ENCODE measurements at regions not wholly inside any gene's neighbourhood (a gene's known extent, or its start where the extent isn't known, plus 50 kb on each side); places are given as distances from the start of the nearest gene placed in this dataset.
A peak's percentile ranks its signal among the peaks of the same experiment; 100 is the strongest.

GRCh38 chr10:36634916-36635315 lies 490.5 kb upstream of the ANKRD30A start:
- Histone ChIP-seq H3K27me3 (ENCODE audit: control insufficient read depth, insufficient read depth, low read length) (no peaks in the 10 kb centered on the region), H2AFZ (ENCODE audit: low read length) (no peak overlapping the region), H4K20me1 (ENCODE audit: control insufficient read depth, extremely low read depth, insufficient read depth, low read length) (no peaks in the 10 kb centered on the region), H3K9me3 (ENCODE audit: control insufficient read depth, insufficient read depth, low read depth, low read length) (no peaks in the 10 kb centered on the region), H3K9ac (ENCODE audit: insufficient read depth, low read length) (no peak overlapping the region), H3K4me3 (replicated peaks in 1 of 4; ENCODE audit: control extremely low read depth in 1 of 4, insufficient read depth in 1 of 4, low read depth in 3 of 4, low read length in 4 of 4) (no peak overlapping the region), H3K79me2 (ENCODE audit: control insufficient read depth, insufficient read depth, low read length) (no peaks in the 10 kb centered on the region), H3K36me3 (ENCODE audit: control insufficient read depth, insufficient read depth, low read length) (no peaks in the 10 kb centered on the region), H3K27ac (ENCODE audit: insufficient read depth, low read length) (no peak overlapping the region), H3K4me1 (ENCODE audit: control insufficient read depth, extremely low read depth, insufficient read depth, low read length) (no peaks in the 10 kb centered on the region), H3K4me2 (ENCODE audit: extremely low read depth, insufficient read depth, low read length) (no peak overlapping the region)
- DNase-seq (ENCODE audit: low read depth in 2 of 2), result peak; percentile 4 to 86
- TF ChIP-seq EZH2 (IDR thresholded peaks at IDR 0.05; ENCODE audit: low read length, missing control alignments) (no peak), CTCF (conservative IDR thresholded peaks at IDR 0.05 in 1 of 2, IDR thresholded peaks at IDR 0.05 in 1 of 2; ENCODE audit: low read depth in 1 of 2, low read length in 2 of 2) (no peak)

GRCh38 chr10:36630267-36630666 lies 495.1 kb upstream of the ANKRD30A start:
- Histone ChIP-seq H3K9me3 (ENCODE audit: control insufficient read depth, insufficient read depth, low read depth, low read length) (no peaks in the 10 kb centered on the region), H2AFZ (ENCODE audit: low read length) (no peak overlapping the region), H3K27me3 (ENCODE audit: control insufficient read depth, insufficient read depth, low read length) (no peaks in the 10 kb centered on the region), H3K9ac (ENCODE audit: insufficient read depth, low read length) (no peak overlapping the region), H4K20me1 (ENCODE audit: control insufficient read depth, extremely low read depth, insufficient read depth, low read length) (no peaks in the 10 kb centered on the region), H3K79me2 (ENCODE audit: control insufficient read depth, insufficient read depth, low read length) (no peaks in the 10 kb centered on the region), H3K4me1 (ENCODE audit: control insufficient read depth, extremely low read depth, insufficient read depth, low read length) (no peaks in the 10 kb centered on the region), H3K27ac (ENCODE audit: insufficient read depth, low read length) (no peak overlapping the region), H3K36me3 (ENCODE audit: control insufficient read depth, insufficient read depth, low read length) (no peaks in the 10 kb centered on the region), H3K4me2 (ENCODE audit: extremely low read depth, insufficient read depth, low read length) (no peak overlapping the region), H3K4me3 (replicated peaks in 1 of 4; ENCODE audit: control extremely low read depth in 1 of 4, insufficient read depth in 1 of 4, low read depth in 3 of 4, low read length in 4 of 4) (no peak overlapping the region)
- no peak for TF ChIP-seq EZH2 (IDR thresholded peaks at IDR 0.05; ENCODE audit: low read length, missing control alignments)
- TF ChIP-seq CTCF (conservative IDR thresholded peaks at IDR 0.05 in 1 of 2, IDR thresholded peaks at IDR 0.05 in 1 of 2; ENCODE audit: low read depth in 1 of 2, low read length in 2 of 2), result no peak
- no peak for DNase-seq (ENCODE audit: low read depth in 2 of 2)

DNA sequence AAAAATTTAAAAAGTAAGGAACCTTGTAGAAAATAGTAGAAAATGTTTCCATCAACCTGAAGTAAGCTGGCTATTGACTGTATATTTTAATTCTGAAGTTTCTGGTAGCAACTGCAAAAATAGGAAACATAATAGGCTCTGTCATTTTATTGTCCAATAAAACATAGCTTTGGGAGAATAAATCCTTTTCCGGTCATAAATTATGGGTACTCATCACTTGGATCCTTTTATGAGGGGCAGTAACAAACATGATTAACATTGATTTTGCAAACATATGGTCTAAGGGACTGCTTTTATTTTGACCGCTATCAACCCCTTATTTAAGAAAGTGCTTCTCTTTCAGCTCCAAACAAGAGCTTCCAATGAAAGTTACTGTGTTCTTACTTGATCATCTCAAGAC lies 495.9 kb upstream of the ANKRD30A start:
- H3K9ac ChIP-seq (ENCODE audit: insufficient read depth, low read length), result no peak overlapping the region
- no peaks in the 10 kb centered on the region for H3K36me3 ChIP-seq (ENCODE audit: control insufficient read depth, insufficient read depth, low read length)
- no peak for TF ChIP-seq EZH2 (IDR thresholded peaks at IDR 0.05; ENCODE audit: low read length, missing control alignments)
- no peak for TF ChIP-seq CTCF (conservative IDR thresholded peaks at IDR 0.05 in 1 of 2, IDR thresholded peaks at IDR 0.05 in 1 of 2; ENCODE audit: low read depth in 1 of 2, low read length in 2 of 2)
- H3K4me1 ChIP-seq (ENCODE audit: control insufficient read depth, extremely low read depth, insufficient read depth, low read length), result no peaks in the 10 kb centered on the region
- no peak overlapping the region for H3K4me2 ChIP-seq (ENCODE audit: extremely low read depth, insufficient read depth, low read length)
- no peaks in the 10 kb centered on the region for H3K79me2 ChIP-seq (ENCODE audit: control insufficient read depth, insufficient read depth, low read length)
- no peak for DNase-seq (ENCODE audit: low read depth in 2 of 2)
- H3K4me3 ChIP-seq (replicated peaks in 1 of 4; ENCODE audit: control extremely low read depth in 1 of 4, insufficient read depth in 1 of 4, low read depth in 3 of 4, low read length in 4 of 4), result no peak overlapping the region
- no peak overlapping the region for H2AFZ ChIP-seq (ENCODE audit: low read length)
- no peak overlapping the region for H3K27ac ChIP-seq (ENCODE audit: insufficient read depth, low read length)
- H3K27me3 ChIP-seq (ENCODE audit: control insufficient read depth, insufficient read depth, low read length), result no peaks in the 10 kb centered on the region
- no peaks in the 10 kb centered on the region for H3K9me3 ChIP-seq (ENCODE audit: control insufficient read depth, insufficient read depth, low read depth, low read length)
- H4K20me1 ChIP-seq (ENCODE audit: control insufficient read depth, extremely low read depth, insufficient read depth, low read length), result no peaks in the 10 kb centered on the region

All from fibroblast of lung (primary cell).